HepG2 (cell line): ENCODE measurements at regions not wholly inside any gene's neighbourhood (a gene's known extent, or its start where the extent isn't known, plus 50 kb on each side); places are given as distances from the start of the nearest gene placed in this dataset.

Experiments
- BRCA1 ChIP-seq: sonication (generic); formaldehyde crosslinking; IDR thresholded peaks from 2 replicates; pipeline ENCODE4 v1.4.0; 2020; ENCODE audit warnings: missing genetic modification reagents
- EZH2 ChIP-seq: conservative IDR thresholded peaks from 2 replicates; pipeline ENCODE4 v1.6.1; 2012; ENCODE audit warnings: mild to moderate bottlenecking, low read depth, low read length, moderate library complexity
- MLLT10 ChIP-seq: sonication (generic); formaldehyde crosslinking; IDR thresholded peaks from 2 replicates; pipeline ENCODE4 v1.4.0; 2020; ENCODE audit warnings: missing genetic modification reagents
- MYPOP ChIP-seq: sonication (generic); formaldehyde crosslinking; IDR thresholded peaks from 2 replicates; pipeline ENCODE4 v1.8.1; 2023; ENCODE audit warnings: mild to moderate bottlenecking, moderate library complexity, missing genetic modification reagents
- NCOA5 ChIP-seq: sonication (generic); formaldehyde crosslinking; IDR thresholded peaks from 2 replicates; pipeline ENCODE4 v1.4.0; 2020; ENCODE audit warnings: missing genetic modification reagents
- ZBTB1 ChIP-seq: sonication (generic); formaldehyde crosslinking; IDR thresholded peaks from 2 replicates; pipeline ENCODE4 v1.4.0; 2020; ENCODE audit warnings: missing genetic modification reagents, borderline replicate concordance
- ZSCAN29 ChIP-seq: sonication (generic); formaldehyde crosslinking; conservative IDR thresholded peaks from 2 replicates; pipeline ENCODE4 v1.4.0; 2020; ENCODE audit warnings: mild to moderate bottlenecking, missing genetic modification reagents
- TF ChIP-seq, protein P1 (sequence below): sonication (generic); formaldehyde crosslinking; IDR thresholded peaks from 2 replicates; pipeline ENCODE4 v1.5.0; 2020; ENCODE audit warnings: mild to moderate bottlenecking, missing genetic modification reagents, moderate library complexity
- TF ChIP-seq, protein P2 (sequence below): sonication (generic); formaldehyde crosslinking; IDR thresholded peaks from 2 replicates; pipeline ENCODE4 v1.8.0; 2023; ENCODE audit warnings: mild to moderate bottlenecking, missing genetic modification reagents

GRCh38 chr16:86120201-86121192, 221.5 kb downstream of the IRF8 start:
- TF ChIP-seq NCOA5, result no peak
- TF ChIP-seq, protein P1, sequence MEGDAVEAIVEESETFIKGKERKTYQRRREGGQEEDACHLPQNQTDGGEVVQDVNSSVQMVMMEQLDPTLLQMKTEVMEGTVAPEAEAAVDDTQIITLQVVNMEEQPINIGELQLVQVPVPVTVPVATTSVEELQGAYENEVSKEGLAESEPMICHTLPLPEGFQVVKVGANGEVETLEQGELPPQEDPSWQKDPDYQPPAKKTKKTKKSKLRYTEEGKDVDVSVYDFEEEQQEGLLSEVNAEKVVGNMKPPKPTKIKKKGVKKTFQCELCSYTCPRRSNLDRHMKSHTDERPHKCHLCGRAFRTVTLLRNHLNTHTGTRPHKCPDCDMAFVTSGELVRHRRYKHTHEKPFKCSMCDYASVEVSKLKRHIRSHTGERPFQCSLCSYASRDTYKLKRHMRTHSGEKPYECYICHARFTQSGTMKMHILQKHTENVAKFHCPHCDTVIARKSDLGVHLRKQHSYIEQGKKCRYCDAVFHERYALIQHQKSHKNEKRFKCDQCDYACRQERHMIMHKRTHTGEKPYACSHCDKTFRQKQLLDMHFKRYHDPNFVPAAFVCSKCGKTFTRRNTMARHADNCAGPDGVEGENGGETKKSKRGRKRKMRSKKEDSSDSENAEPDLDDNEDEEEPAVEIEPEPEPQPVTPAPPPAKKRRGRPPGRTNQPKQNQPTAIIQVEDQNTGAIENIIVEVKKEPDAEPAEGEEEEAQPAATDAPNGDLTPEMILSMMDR (CRISPR knock-in tag), result no peak
- TF ChIP-seq ZSCAN29 (CRISPR knock-in tag), result no peak
- TF ChIP-seq MYPOP (CRISPR knock-in tag), result no peak
- TF ChIP-seq, protein P2, sequence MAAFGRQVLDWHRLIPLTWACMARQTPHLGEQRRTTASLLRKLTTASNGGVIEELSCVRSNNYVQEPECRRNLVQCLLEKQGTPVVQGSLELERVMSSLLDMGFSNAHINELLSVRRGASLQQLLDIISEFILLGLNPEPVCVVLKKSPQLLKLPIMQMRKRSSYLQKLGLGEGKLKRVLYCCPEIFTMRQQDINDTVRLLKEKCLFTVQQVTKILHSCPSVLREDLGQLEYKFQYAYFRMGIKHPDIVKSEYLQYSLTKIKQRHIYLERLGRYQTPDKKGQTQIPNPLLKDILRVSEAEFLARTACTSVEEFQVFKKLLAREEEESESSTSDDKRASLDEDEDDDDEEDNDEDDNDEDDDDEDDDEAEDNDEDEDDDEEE, result no peak
- TF ChIP-seq EZH2, result no peak
- TF ChIP-seq MLLT10 (CRISPR knock-in tag), result no peak
- no peak for TF ChIP-seq ZBTB1 (CRISPR knock-in tag)
- no peak for TF ChIP-seq BRCA1
